ENCODE measurements at regions not wholly inside any gene's neighbourhood (a gene's known extent, or its start where the extent isn't known, plus 50 kb on each side); places are given as distances from the start of the nearest gene placed in this dataset.

DNA sequence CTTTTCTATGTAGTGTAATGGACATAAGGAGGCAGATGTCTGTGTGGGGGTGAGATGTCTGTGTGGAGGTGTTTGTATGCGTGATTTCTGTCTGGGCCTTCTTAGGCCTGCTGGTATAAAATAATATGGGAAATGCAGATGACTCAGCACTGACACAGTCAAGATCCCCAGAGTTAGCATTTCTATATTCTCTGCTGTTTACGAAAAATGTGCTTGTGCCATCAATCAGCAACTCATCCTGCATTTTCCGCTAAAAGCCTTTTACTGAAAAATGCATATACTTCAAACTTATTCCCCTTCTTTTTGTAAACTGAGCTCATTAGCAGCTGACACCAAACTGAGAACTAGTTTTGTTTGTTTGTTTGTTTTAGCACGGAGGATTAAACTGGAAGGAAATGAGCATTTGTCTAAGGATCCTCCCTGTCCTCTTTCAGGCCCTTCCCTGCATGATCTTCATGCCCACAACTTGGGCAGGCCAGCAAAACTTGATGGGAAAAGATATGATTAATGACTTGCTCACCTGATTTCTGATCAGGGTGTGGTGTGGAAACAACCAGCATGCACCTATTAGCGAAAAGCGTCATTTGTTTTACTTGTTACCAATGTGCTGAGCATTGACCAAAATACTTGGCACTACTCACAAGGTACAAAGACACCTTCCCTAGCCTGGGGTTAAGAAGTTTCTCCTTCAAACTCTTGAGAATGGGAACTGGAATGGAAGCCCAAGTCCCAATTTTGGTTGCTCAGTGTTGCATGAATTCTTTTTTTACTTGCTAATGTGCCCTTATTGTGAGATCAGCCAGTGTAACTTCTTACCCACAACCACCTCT, 77.4 kb downstream of the NDUFS5 start:
- Histone ChIP-seq H3K9me3 (ENCODE audit: control insufficient read depth, insufficient read depth, low read depth, low read length) (no peaks in the 10 kb centered on the region), H3K4me3 (ENCODE audit: low read depth, low read length) (no peak overlapping the region), H3K4me1 (ENCODE audit: control insufficient read depth, insufficient read depth, low read length) (peaks cover 18% of the 10 kb centered on the region), H3K27ac (ENCODE audit: extremely low read depth, low read depth, low read length) (peak overlapping the region; percentile 47; the same call in 1 of the 2 replicates), H3K36me3 (ENCODE audit: control insufficient read depth in 2 of 2, insufficient read depth in 1 of 2, low read length in 2 of 2) (no peaks in the 10 kb centered on the region)
- no peak for TF ChIP-seq ZNF211 (tag by site-specific recombination; IDR thresholded peaks at IDR 0.05; ENCODE audit: low read depth)
- no peak for TF ChIP-seq ZNF140 (tag by site-specific recombination; IDR thresholded peaks at IDR 0.05)
- TF ChIP-seq ZNF302 (tag by site-specific recombination; IDR thresholded peaks at IDR 0.05; ENCODE audit: low read depth) = no peak
- 0 out of 2 replicates have a peak, but pooled peaks have one; percentile 30 for TF ChIP-seq ZNF629 (tag by site-specific recombination; IDR thresholded peaks at IDR 0.05)
- no peak for TF ChIP-seq KLF1 (tag by site-specific recombination; IDR thresholded peaks at IDR 0.05)
- peak; percentile 83 for TF ChIP-seq WT1 (tag by site-specific recombination; IDR thresholded peaks at IDR 0.05)
- TF ChIP-seq ZSCAN23 (tag by site-specific recombination; IDR thresholded peaks at IDR 0.05) = no peak
- TF ChIP-seq ZNF76 (tag by site-specific recombination; IDR thresholded peaks at IDR 0.05; ENCODE audit: borderline replicate concordance, low read depth) = no peak
- TF ChIP-seq ZNF133 (tag by site-specific recombination; IDR thresholded peaks at IDR 0.05) = no peak
- TF ChIP-seq YY1 (tag by site-specific recombination; IDR thresholded peaks at IDR 0.05) = no peak
- TF ChIP-seq EGR2 (tag by site-specific recombination; IDR thresholded peaks at IDR 0.05; ENCODE audit: low read depth) = peak; percentile 58; the same call in 1 of the 2 replicates
- TF ChIP-seq ZNF426 (tag by site-specific recombination; IDR thresholded peaks at IDR 0.05) = no peak
- TF ChIP-seq, protein P1, sequence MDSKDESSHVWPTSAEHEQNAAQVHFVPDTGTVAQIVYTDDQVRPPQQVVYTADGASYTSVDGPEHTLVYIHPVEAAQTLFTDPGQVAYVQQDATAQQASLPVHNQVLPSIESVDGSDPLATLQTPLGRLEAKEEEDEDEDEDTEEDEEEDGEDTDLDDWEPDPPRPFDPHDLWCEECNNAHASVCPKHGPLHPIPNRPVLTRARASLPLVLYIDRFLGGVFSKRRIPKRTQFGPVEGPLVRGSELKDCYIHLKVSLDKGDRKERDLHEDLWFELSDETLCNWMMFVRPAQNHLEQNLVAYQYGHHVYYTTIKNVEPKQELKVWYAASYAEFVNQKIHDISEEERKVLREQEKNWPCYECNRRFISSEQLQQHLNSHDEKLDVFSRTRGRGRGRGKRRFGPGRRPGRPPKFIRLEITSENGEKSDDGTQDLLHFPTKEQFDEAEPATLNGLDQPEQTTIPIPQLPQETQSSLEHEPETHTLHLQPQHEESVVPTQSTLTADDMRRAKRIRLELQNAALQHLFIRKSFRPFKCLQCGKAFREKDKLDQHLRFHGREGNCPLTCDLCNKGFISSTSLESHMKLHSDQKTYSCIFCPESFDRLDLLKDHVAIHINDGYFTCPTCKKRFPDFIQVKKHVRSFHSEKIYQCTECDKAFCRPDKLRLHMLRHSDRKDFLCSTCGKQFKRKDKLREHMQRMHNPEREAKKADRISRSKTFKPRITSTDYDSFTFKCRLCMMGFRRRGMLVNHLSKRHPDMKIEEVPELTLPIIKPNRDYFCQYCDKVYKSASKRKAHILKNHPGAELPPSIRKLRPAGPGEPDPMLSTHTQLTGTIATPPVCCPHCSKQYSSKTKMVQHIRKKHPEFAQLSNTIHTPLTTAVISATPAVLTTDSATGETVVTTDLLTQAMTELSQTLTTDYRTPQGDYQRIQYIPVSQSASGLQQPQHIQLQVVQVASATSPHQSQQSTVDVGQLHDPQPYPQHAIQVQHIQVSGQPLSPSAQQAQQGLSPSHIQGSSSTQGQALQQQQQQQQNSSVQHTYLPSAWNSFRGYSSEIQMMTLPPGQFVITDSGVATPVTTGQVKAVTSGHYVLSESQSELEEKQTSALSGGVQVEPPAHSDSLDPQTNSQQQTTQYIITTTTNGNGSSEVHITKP (tag by site-specific recombination; IDR thresholded peaks at IDR 0.05) = no peak
- TF ChIP-seq REST (tag by site-specific recombination; IDR thresholded peaks at IDR 0.05) = no peak
- TF ChIP-seq ZXDB (tag by site-specific recombination; IDR thresholded peaks at IDR 0.05) = no peak
- TF ChIP-seq ZFHX2 (tag by site-specific recombination; conservative IDR thresholded peaks at IDR 0.05) = peak; percentile 34; the same call in 1 of the 2 replicates
- ChIA-PET POLR2A (no interaction called here), CTCF (interaction anchor here (0.8 to 3.9 kb wide), 11 partner anchors 30 to 159 kb away, joined by 3 to 62 read pairs (median 4); no protein-coding TSS in a partner anchor)
